ENCODE measurements at regions not wholly inside any gene's neighbourhood (a gene's known extent, or its start where the extent isn't known, plus 50 kb on each side); places are given as distances from the start of the nearest gene placed in this dataset.

- DNase-seq: no peak
Measured at GRCh38 chr4:83171436-83172039, 57.0 kb upstream of the PLAC8 start.

DNA sequence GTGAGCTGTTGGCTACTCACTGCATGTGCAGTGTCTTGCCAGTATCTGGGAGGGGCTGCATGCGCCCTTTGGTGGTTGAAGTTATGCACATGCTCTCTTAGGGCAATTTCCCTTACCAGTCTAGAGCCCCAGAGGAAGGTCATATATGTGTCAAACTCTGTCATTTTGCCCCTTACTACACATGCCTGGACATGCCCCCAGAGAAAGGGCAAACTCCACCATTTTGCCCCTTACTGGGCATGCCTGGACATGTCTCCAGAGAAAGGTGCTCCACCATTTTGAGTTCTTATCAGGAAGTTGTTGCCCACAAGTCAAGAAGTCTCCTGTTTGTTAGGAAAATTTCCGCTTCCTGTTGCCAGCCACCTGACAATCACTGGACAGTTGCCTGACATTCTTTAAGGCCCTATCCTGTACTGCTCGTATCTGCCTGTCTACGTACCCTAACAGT lies 56.4 kb upstream of the PLAC8 start:
- no peak for DNase-seq
